HL-60 (cell line): ENCODE measurements at regions not wholly inside any gene's neighbourhood (a gene's known extent, or its start where the extent isn't known, plus 50 kb on each side); places are given as distances from the start of the nearest gene placed in this dataset.

Experiments
- DNase-seq, 2 experiments: peaks; one replicate each; pipeline ENCODE4 v3.0.0-alpha.2; 2010 to 2020; ENCODE audit warnings: low read depth in 1 of 2, low spot score in 1 of 2
- H3K27ac ChIP-seq: fragments of 250-450 bp; sonication (Bioruptor Pico); replicated peaks from 2 replicates; pipeline ENCODE4 v1.5.1; 2020; ENCODE audit warnings: mild to moderate bottlenecking, moderate library complexity
- H3K27me3 ChIP-seq: fragments of 250-450 bp; sonication (Bioruptor Pico); 2 replicates; pipeline ENCODE4 v1.5.1; 2021; ENCODE audit warnings: mild to moderate bottlenecking, moderate library complexity; ENCODE audit not compliant: insufficient read depth, poor library complexity, severe bottlenecking
- H3K4me3 ChIP-seq: replicated peaks from 2 replicates; pipeline ENCODE4 v1.5.1; 2011; ENCODE audit warnings: mild to moderate bottlenecking, control low read depth, low read length; ENCODE audit not compliant: insufficient read depth
- CTCF ChIP-seq: IDR thresholded peaks from one replicate; pipeline ENCODE4 v1.5.1; 2011; ENCODE audit warnings: low read length, control low read depth, inconsistent platforms; ENCODE audit not compliant: insufficient read depth
- GABPA ChIP-seq: IDR thresholded peaks from 2 replicates; pipeline ENCODE4 v1.6.1; 2012; ENCODE audit warnings: low read depth
- POLR2AphosphoS5 ChIP-seq: IDR thresholded peaks from 2 replicates; pipeline ENCODE4 v1.6.1; 2012; ENCODE audit warnings: low read depth
- SPI1 ChIP-seq: IDR thresholded peaks from 2 replicates; pipeline ENCODE4 v1.6.1; 2012; ENCODE audit warnings: low read depth, mild to moderate bottlenecking, borderline replicate concordance
- TF ChIP-seq, protein P1 (sequence below): IDR thresholded peaks from 2 replicates; pipeline ENCODE4 v1.6.1; 2012; ENCODE audit warnings: low read depth; ENCODE audit not compliant: insufficient replicate concordance

DNA sequence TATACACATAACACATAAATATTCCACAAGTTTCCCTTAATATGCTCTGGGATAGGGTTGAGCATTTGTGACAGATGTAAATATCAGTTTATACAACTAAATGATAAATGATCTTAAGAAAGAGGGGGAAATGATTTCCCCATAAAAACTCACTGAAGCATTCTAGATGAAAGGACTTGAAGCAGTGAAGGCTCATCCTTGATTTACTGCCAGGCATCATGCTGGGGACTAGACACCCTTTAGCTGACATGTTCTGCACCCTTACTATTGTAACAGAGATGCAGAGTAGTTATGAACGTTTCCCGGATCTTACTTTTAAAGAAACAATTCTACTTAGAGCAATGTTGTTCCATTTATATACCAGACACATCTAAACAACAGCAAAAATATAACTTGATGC is 235.8 kb downstream of the PTGER3 start:
- TF ChIP-seq SPI1 (no peak), POLR2AphosphoS5 (no peak)

GRCh38 chr1:70812442-70813109 is 235.0 kb downstream of the PTGER3 start:
- Histone ChIP-seq H3K27ac (no peak overlapping the region), H3K27me3 (no peaks in the 10 kb centered on the region), H3K4me3 (no peak overlapping the region)
- DNase-seq = no peak
- no peak for TF ChIP-seq SPI1
- no peak for TF ChIP-seq CTCF
- TF ChIP-seq, protein P1, sequence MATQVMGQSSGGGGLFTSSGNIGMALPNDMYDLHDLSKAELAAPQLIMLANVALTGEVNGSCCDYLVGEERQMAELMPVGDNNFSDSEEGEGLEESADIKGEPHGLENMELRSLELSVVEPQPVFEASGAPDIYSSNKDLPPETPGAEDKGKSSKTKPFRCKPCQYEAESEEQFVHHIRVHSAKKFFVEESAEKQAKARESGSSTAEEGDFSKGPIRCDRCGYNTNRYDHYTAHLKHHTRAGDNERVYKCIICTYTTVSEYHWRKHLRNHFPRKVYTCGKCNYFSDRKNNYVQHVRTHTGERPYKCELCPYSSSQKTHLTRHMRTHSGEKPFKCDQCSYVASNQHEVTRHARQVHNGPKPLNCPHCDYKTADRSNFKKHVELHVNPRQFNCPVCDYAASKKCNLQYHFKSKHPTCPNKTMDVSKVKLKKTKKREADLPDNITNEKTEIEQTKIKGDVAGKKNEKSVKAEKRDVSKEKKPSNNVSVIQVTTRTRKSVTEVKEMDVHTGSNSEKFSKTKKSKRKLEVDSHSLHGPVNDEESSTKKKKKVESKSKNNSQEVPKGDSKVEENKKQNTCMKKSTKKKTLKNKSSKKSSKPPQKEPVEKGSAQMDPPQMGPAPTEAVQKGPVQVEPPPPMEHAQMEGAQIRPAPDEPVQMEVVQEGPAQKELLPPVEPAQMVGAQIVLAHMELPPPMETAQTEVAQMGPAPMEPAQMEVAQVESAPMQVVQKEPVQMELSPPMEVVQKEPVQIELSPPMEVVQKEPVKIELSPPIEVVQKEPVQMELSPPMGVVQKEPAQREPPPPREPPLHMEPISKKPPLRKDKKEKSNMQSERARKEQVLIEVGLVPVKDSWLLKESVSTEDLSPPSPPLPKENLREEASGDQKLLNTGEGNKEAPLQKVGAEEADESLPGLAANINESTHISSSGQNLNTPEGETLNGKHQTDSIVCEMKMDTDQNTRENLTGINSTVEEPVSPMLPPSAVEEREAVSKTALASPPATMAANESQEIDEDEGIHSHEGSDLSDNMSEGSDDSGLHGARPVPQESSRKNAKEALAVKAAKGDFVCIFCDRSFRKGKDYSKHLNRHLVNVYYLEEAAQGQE = no peak
- no peak for TF ChIP-seq POLR2AphosphoS5
- TF ChIP-seq GABPA = no peak

More for the DNA sequence above, 235.8 kb downstream of the PTGER3 start:
- Histone ChIP-seq H3K27me3 (no peaks in the 10 kb centered on the region), H3K4me3 (no peak overlapping the region), H3K27ac (no peak overlapping the region)
- no peak for DNase-seq

- Histone ChIP-seq H3K27ac (no peak overlapping the region), H3K27me3 (no peaks in the 10 kb centered on the region), H3K4me3 (no peak overlapping the region)
- DNase-seq = no peak
- TF ChIP-seq SPI1 = no peak
- no peak for TF ChIP-seq GABPA
- no peak for TF ChIP-seq CTCF
- TF ChIP-seq, protein P1 = no peak
- TF ChIP-seq POLR2AphosphoS5 = no peak
These were observed 229.2 kb downstream of the PTGER3 start for GRCh38 chr1:70818401-70818800.

DNA sequence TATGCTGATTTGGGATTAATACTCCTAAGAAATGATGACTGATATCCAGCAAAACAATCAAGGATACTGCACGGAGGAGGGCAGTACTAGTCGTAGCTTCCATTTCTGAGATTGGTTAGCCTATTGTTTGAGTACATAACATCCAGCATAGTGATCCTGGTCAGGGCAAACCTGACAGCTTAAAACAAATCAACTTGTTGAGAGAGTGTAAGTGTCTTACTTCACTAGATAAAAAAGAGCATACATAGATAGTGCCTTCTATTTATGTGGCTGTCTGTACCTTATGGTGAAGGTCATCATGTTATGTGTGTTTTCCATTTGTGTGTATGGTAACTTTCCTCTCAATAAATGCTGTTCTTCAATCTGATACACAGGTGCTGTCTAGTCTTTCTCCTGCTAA is 228.4 kb downstream of the PTGER3 start:
- DNase-seq = no peak
- no peak overlapping the region for H3K27ac ChIP-seq

More for the DNA sequence above, 228.4 kb downstream of the PTGER3 start:
- H3K27me3 ChIP-seq = no peaks in the 10 kb centered on the region
- no peak for TF ChIP-seq CTCF
- no peak overlapping the region for H3K4me3 ChIP-seq
